HEK293T (cell line): ENCODE measurements at regions not wholly inside any gene's neighbourhood (a gene's known extent, or its start where the extent isn't known, plus 50 kb on each side); places are given as distances from the start of the nearest gene placed in this dataset.

Source experiments
- BHLHE40 ChIP-seq: fragments of 450-650 bp; IDR thresholded peaks from 2 replicates; pipeline ENCODE4 v1.6.1; 2016; ENCODE audit warnings: mild to moderate bottlenecking, moderate library complexity, borderline replicate concordance
- CTBP1 ChIP-seq: fragments of 450-650 bp; IDR thresholded peaks from 2 replicates; pipeline ENCODE4 v1.6.1; 2016; ENCODE audit warnings: borderline replicate concordance
- ELF4 ChIP-seq: fragments of 450-650 bp; IDR thresholded peaks from 2 replicates; pipeline ENCODE4 v1.6.1; 2017; ENCODE audit warnings: antibody characterized with exemption
- FOXA1 ChIP-seq: fragments of 450-650 bp; IDR thresholded peaks from 2 replicates; pipeline ENCODE4 v1.6.1; 2016; ENCODE audit warnings: mild to moderate bottlenecking
- FOXM1 ChIP-seq: fragments of 450-650 bp; IDR thresholded peaks from 2 replicates; pipeline ENCODE4 v1.6.1; 2017; ENCODE audit warnings: mild to moderate bottlenecking, borderline replicate concordance
- NFRKB ChIP-seq: fragments of 450-650 bp; IDR thresholded peaks from 2 replicates; pipeline ENCODE4 v1.6.1; 2016; ENCODE audit warnings: mild to moderate bottlenecking, moderate library complexity
- SP1 ChIP-seq: fragments of 450-650 bp; IDR thresholded peaks from 2 replicates; pipeline ENCODE4 v1.6.1; 2017
- TARDBP ChIP-seq: fragments of 450-650 bp; IDR thresholded peaks from 2 replicates; pipeline ENCODE4 v1.6.1; 2016

DNA sequence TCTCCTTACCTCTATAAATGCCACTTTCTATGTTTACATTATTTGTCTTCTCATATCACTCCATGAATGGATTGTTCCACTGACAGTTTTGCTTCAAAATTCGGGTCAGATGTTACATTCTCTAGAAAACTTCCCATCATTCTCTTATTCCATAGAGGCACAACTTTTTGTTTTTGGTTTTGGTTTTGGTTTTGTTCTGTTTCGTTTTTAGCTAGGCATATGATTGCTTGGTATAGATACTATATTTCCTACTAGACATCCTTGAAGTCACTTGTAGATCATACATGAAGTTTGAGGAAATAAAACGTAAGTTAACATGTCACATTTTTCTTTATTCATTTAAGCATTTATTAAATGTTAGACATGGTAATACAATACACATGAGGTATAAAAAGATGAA, 961.0 kb downstream of the PCDH18 start:
- TF ChIP-seq NFRKB (no peak), FOXA1 (no peak), BHLHE40 (no peak), SP1 (no peak), TARDBP (no peak), FOXM1 (no peak), CTBP1 (no peak), ELF4 (no peak)
